HEK293 (cell line): ENCODE measurements at regions not wholly inside any gene's neighbourhood (a gene's known extent, or its start where the extent isn't known, plus 50 kb on each side); places are given as distances from the start of the nearest gene placed in this dataset.
"Not testable (repeated sequence)": the region's sequence is repeated elsewhere in the genome, so short reads cannot be mapped to it uniquely, and the experiment has no call there.

Source experiments
- CTCF ChIA-PET: fragments of 350-600 bp; formaldehyde crosslinking; extraction: SDS; loops from one replicate; lab custom pipeline; 2021; ENCODE audit warnings: antibody characterized with exemption; lab: Yijun Ruan, JAX
- POLR2A ChIA-PET: fragments of 300-600 bp; formaldehyde crosslinking; extraction: SDS; loops from one replicate; lab custom pipeline; 2020; ENCODE audit warnings: antibody characterized with exemption, inconsistent platforms; lab: Yijun Ruan, JAX
- H3K27ac ChIP-seq: fragments of 200-500 bp; sonication (Bioruptor generic); 2 replicates; pipeline ENCODE4 v1.5.1; 2014; ENCODE audit warnings: low read depth, low read length, control low read depth, inconsistent platforms; ENCODE audit errors: extremely low read depth
- H3K36me3 ChIP-seq, 2 experiments: fragments of 200-500 bp in 1 of 2; sonication (Bioruptor generic) in 1 of 2; 1 replicate in 1 of 2; 2 replicates in 1 of 2; pipeline ENCODE4 v1.5.1; 2014 to 2017; ENCODE audit warnings: inconsistent platforms in 2 of 2, low read length in 2 of 2; ENCODE audit not compliant: control insufficient read depth in 2 of 2, insufficient read depth in 1 of 2
- H3K4me1 ChIP-seq: fragments of 200-500 bp; sonication (Bioruptor generic); 2 replicates; pipeline ENCODE4 v1.5.1; 2014; ENCODE audit warnings: mild to moderate bottlenecking, low read length, inconsistent platforms; ENCODE audit not compliant: control insufficient read depth, insufficient read depth
- H3K4me3 ChIP-seq: 2 replicates; pipeline ENCODE4 v1.5.1; 2011; ENCODE audit warnings: low read depth, mild to moderate bottlenecking, control low read depth, low read length, moderate library complexity
- H3K9me3 ChIP-seq: fragments of 200-500 bp; sonication (Bioruptor generic); 2 replicates; pipeline ENCODE4 v1.5.1; 2014; ENCODE audit warnings: low read depth, low read length, inconsistent platforms; ENCODE audit not compliant: control insufficient read depth, insufficient read depth
- MYNN ChIP-seq: fragments of 450-650 bp; formaldehyde crosslinking; IDR thresholded peaks from 2 replicates; pipeline ENCODE4 v1.5.1; 2016; ENCODE audit warnings: missing biosample characterization, missing genetic modification characterization, borderline replicate concordance
- SCRT2 ChIP-seq: fragments of 450-650 bp; formaldehyde crosslinking; IDR thresholded peaks from 2 replicates; pipeline ENCODE4 v1.5.1; 2016; ENCODE audit warnings: missing biosample characterization, missing genetic modification characterization
- ZNF404 ChIP-seq: fragments of 450-650 bp; formaldehyde crosslinking; IDR thresholded peaks from 2 replicates; pipeline ENCODE4 v1.5.1; 2017; ENCODE audit warnings: missing biosample characterization, missing genetic modification characterization
- ZSCAN23 ChIP-seq: fragments of 450-650 bp; formaldehyde crosslinking; IDR thresholded peaks from 2 replicates; pipeline ENCODE4 v1.5.1; 2016; ENCODE audit warnings: missing biosample characterization, missing genetic modification characterization

GRCh38 chr2:224094413-224094812 lies 55.3 kb upstream of the SERPINE2 start:
- CTCF ChIA-PET: no interaction called here
- no peak overlapping the region for H3K4me3 ChIP-seq
- no peaks in the 10 kb centered on the region for H3K9me3 ChIP-seq
- POLR2A ChIA-PET: no interaction called here
- no peak overlapping the region for H3K27ac ChIP-seq
- TF ChIP-seq SCRT2 (tag by site-specific recombination) (no peak), ZSCAN23 (tag by site-specific recombination) (no peak), MYNN (tag by site-specific recombination) (no peak), ZNF404 (tag by site-specific recombination) (no peak)
- H3K36me3 ChIP-seq: no peaks in the 10 kb centered on the region
- no peaks in the 10 kb centered on the region for H3K4me1 ChIP-seq

DNA sequence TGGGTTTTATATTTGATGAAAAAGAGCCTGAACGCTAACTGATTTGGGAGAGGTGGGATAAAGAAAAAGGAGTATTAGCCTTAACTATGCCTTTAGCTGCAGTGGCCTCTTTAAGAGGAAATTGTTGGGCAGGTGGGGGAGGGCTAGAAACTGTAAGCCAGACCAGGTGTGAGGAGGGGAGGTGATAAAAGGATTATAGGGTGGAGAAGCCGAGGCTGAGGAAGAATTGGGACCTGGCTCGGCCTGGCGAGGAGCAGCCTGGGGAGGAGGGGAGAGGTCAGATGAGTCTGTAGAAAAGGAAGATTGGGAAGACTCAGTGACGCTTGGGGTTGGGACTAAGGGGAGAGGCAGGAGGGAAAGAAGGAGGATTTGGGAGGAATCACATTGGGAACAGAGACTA lies 52.6 kb upstream of the SERPINE2 start:
- H3K4me1 ChIP-seq, H3K27ac ChIP-seq, POLR2A ChIA-PET, H3K4me3 ChIP-seq, CTCF ChIA-PET, H3K36me3 ChIP-seq, H3K9me3 ChIP-seq: not testable (repeated sequence)

GRCh38 chr2:224089606-224090005 lies 50.5 kb upstream of the SERPINE2 start:
- POLR2A ChIA-PET, H3K27ac ChIP-seq, CTCF ChIA-PET, H3K4me3 ChIP-seq, H3K9me3 ChIP-seq, H3K36me3 ChIP-seq, H3K4me1 ChIP-seq: not testable (repeated sequence)
